ENCODE measurements at regions not wholly inside any gene's neighbourhood (a gene's known extent, or its start where the extent isn't known, plus 50 kb on each side); places are given as distances from the start of the nearest gene placed in this dataset.

DNA sequence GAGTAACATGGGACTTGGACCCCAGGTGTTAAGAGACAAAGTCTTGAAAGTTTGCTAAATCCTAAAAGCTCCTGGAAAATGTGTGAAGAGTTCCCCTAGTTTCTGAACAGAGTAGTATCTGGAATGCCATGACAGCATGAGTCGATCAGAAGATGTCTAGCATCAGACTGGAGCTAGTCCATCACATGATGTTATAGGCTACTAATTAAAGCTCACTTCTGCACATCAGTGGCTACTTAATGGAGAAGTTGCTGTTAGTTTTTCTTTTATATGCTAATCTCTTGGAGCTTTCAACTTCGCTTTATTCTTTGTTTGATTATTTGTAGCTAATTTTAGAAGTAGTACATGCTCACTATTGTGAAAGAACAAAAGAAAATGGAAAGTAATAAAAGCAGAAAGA is 471.3 kb upstream of the KLF4 start:
- ChIA-PET CTCF (no interaction called here), POLR2A (no interaction called here)
- Mint-ChIP-seq H3K27ac (no peak overlapping the region), H3K4me3 (no peak overlapping the region), H3K36me3 (no peaks in the 10 kb centered on the region), H3K9me3 (peaks cover 0 to 16% (median 8%) of the 10 kb centered on the region in 3 donors), H3K27me3 (no peaks in the 10 kb centered on the region), H3K4me1 (no peaks in the 10 kb centered on the region)
- DNase-seq (no peak), ATAC-seq (replicated peaks in 1 of 4) (no peak)
- Histone ChIP-seq H3K36me3 (ENCODE audit: control insufficient read depth in 2 of 2, extremely low read depth in 1 of 2, insufficient read depth in 1 of 2, low read length in 1 of 2) (no peaks in the 10 kb centered on the region), H3K4me1 (ENCODE audit: control insufficient read depth in 1 of 2, extremely low read depth in 1 of 2, insufficient read depth in 2 of 2, low read length in 2 of 2) (no peaks in the 10 kb centered on the region), H3K27me3 (replicated peaks in 1 of 2; ENCODE audit: control insufficient read depth in 2 of 2, extremely low read depth in 1 of 2, insufficient read depth in 2 of 2, low read length in 1 of 2) (no peaks in the 10 kb centered on the region), H3K4me3 (ENCODE audit: control insufficient read depth in 1 of 2, extremely low read depth in 1 of 2, low read length in 1 of 2) (no peak overlapping the region), H3K27ac (ENCODE audit: low read length) (no peak overlapping the region), H3K9me3 (no peaks in the 10 kb centered on the region)
- no CpG with 5 or more reads among the region's 2 CpGs for whole genome bisulfite sequencing (ENCODE audit: insufficient coverage)

DNA sequence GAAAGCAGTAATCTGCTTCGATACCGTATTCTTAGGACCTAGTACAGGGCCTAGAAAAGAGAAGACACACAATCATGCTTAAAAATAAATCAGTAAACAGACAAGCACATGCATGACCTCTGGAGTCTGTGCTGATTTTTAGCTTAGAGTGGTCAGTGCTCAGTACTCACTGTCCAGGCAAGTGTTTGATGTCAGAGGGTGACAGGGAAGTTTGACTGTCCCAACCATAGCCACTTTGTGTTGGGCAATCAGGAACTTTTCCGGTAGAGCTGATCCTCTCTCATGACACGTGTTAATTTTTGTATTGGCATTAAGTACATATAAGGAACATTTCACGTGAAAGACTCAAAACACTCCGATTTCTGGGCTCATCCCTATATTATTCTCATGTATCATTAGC is 464.7 kb upstream of the KLF4 start:
- ATAC-seq (replicated peaks in 1 of 4) = no peak
- no peaks in the 10 kb centered on the region for H3K27me3 Mint-ChIP-seq
- Histone ChIP-seq H3K36me3 (ENCODE audit: control insufficient read depth in 2 of 2, extremely low read depth in 1 of 2, insufficient read depth in 1 of 2, low read length in 1 of 2) (no peaks in the 10 kb centered on the region), H3K4me3 (ENCODE audit: control insufficient read depth in 1 of 2, extremely low read depth in 1 of 2, low read length in 1 of 2) (no peak overlapping the region), H3K27me3 (replicated peaks in 1 of 2; ENCODE audit: control insufficient read depth in 2 of 2, extremely low read depth in 1 of 2, insufficient read depth in 2 of 2, low read length in 1 of 2) (no peaks in the 10 kb centered on the region), H3K27ac (ENCODE audit: low read length) (no peak overlapping the region), H3K4me1 (ENCODE audit: control insufficient read depth in 1 of 2, extremely low read depth in 1 of 2, insufficient read depth in 2 of 2, low read length in 2 of 2) (no peaks in the 10 kb centered on the region), H3K9me3 (no peaks in the 10 kb centered on the region)
- H3K27ac Mint-ChIP-seq = no peak overlapping the region
- H3K36me3 Mint-ChIP-seq = no peaks in the 10 kb centered on the region
- no peak for DNase-seq
- H3K4me3 Mint-ChIP-seq = no peak overlapping the region
- no peaks in the 10 kb centered on the region for H3K4me1 Mint-ChIP-seq
- 90% methylated on average over 2 of the region's 6 CpGs for WGBS (ENCODE audit: insufficient coverage)
- ChIA-PET POLR2A (no interaction called here), CTCF (no interaction called here)
- H3K9me3 Mint-ChIP-seq = peaks cover 0 to 18% (median 15%) of the 10 kb centered on the region in 3 donors

DNA sequence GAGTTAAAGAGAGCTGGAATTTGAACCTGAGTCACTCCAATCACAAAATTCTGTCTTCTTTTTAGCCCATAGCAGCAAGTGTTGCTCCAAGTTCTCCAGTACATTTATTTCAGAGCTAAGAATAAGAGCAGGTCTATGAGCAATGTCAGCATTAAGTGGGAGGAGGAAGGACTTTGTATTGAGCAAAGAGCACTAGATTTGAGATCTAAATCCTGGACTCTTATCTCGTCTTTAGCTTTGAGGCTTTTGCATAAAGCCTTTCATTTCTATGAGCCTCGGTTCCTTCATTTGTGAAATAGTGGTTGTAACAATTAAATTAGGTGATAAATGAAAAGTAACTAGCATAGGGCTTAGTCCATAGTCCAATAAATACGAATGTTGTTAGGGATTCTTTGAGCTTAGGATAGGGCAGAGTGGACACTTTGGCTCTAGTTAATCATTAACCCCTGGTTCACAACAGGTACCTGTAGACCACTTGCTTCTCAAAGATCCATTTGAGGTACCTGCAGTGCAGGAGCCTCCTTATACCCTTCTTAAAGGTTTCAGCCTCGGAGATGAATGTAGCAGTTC is 464.1 kb upstream of the KLF4 start:
- no peaks in the 10 kb centered on the region for H3K4me1 Mint-ChIP-seq
- CTCF ChIA-PET = no interaction called here
- 50% methylated on average over 1 of the region's 4 CpGs for WGBS (ENCODE audit: insufficient coverage)

DNA sequence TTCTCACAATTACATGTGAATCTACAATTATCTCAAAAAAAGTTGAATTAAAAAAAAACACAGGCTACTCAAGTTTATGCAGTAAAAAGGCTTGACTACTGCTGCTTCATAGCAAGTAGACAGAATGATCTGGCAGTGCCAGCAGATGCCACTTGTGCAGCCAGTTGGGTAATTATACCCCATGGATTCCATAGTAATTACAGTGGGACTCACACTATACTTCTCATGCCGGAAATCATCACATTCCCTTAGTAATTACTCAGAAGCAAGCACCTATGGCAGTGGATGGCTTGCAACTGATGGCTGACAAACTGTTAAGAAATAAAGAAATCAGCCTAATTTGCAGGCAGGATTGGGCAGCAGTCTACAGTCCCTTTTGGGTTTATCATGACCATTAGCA is 463.2 kb upstream of the KLF4 start:
- Histone ChIP-seq H3K36me3 (ENCODE audit: control insufficient read depth in 2 of 2, extremely low read depth in 1 of 2, insufficient read depth in 1 of 2, low read length in 1 of 2) (no peaks in the 10 kb centered on the region), H3K4me3 (ENCODE audit: control insufficient read depth in 1 of 2, extremely low read depth in 1 of 2, low read length in 1 of 2) (no peak overlapping the region), H3K9me3 (no peaks in the 10 kb centered on the region), H3K4me1 (ENCODE audit: control insufficient read depth in 1 of 2, extremely low read depth in 1 of 2, insufficient read depth in 2 of 2, low read length in 2 of 2) (no peaks in the 10 kb centered on the region), H3K27ac (ENCODE audit: low read length) (no peak overlapping the region), H3K27me3 (replicated peaks in 1 of 2; ENCODE audit: control insufficient read depth in 2 of 2, extremely low read depth in 1 of 2, insufficient read depth in 2 of 2, low read length in 1 of 2) (no peaks in the 10 kb centered on the region)
- POLR2A ChIA-PET = interaction anchor here in 1 of 2 donors (0.6 kb wide), 1 partner anchor 81 kb away, joined by 3 read pairs; no protein-coding TSS in a partner anchor
- ATAC-seq (replicated peaks in 1 of 4) = no peak
- Mint-ChIP-seq H3K27me3 (no peaks in the 10 kb centered on the region), H3K36me3 (no peaks in the 10 kb centered on the region), H3K27ac (no peak overlapping the region), H3K4me3 (no peak overlapping the region), H3K9me3 (peaks cover 0 to 16% (median 16%) of the 10 kb centered on the region in 3 donors), H3K4me1 (no peaks in the 10 kb centered on the region)
- no peak for DNase-seq
- WGBS (ENCODE audit: insufficient coverage) = 83% methylated on average over 1 of the region's 1 CpG
- CTCF ChIA-PET = no interaction called here

More for the DNA sequence above, 464.1 kb upstream of the KLF4 start:
- H3K9me3 ChIP-seq = no peaks in the 10 kb centered on the region
- DNase-seq (no peak), ATAC-seq (replicated peaks in 1 of 4) (no peak)
- no peaks in the 10 kb centered on the region for H3K4me1 ChIP-seq (ENCODE audit: control insufficient read depth in 1 of 2, extremely low read depth in 1 of 2, insufficient read depth in 2 of 2, low read length in 2 of 2)
- no peaks in the 10 kb centered on the region for H3K36me3 Mint-ChIP-seq
- POLR2A ChIA-PET = no interaction called here
- H3K27ac ChIP-seq (ENCODE audit: low read length) = no peak overlapping the region
- no peak overlapping the region for H3K27ac Mint-ChIP-seq
- H3K4me3 Mint-ChIP-seq = no peak overlapping the region
- H3K4me3 ChIP-seq (ENCODE audit: control insufficient read depth in 1 of 2, extremely low read depth in 1 of 2, low read length in 1 of 2) = no peak overlapping the region
- no peaks in the 10 kb centered on the region for H3K27me3 Mint-ChIP-seq
- H3K27me3 ChIP-seq (replicated peaks in 1 of 2; ENCODE audit: control insufficient read depth in 2 of 2, extremely low read depth in 1 of 2, insufficient read depth in 2 of 2, low read length in 1 of 2) = no peaks in the 10 kb centered on the region
- peaks cover 0 to 16% (median 16%) of the 10 kb centered on the region in 3 donors for H3K9me3 Mint-ChIP-seq
- H3K36me3 ChIP-seq (ENCODE audit: control insufficient read depth in 2 of 2, extremely low read depth in 1 of 2, insufficient read depth in 1 of 2, low read length in 1 of 2) = no peaks in the 10 kb centered on the region

DNA sequence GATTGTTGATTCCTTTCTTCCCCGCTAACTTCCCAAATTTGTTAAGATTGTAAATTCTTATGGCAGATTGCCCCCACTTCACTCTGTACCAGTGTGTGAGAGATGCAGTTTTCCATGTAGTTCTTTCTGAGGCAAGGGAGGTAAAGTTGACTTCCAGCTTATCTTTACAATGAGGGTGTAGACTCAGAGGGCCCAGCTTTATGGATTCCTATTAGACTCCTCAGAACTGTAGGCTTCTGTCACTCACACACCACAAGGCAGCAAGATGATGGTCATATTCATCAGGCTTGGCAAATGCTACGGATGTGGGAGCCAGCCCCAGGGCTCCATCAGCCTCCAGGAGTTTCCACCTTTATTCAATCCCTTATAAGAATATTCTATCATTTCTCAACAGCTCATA is 461.9 kb upstream of the KLF4 start:
- Mint-ChIP-seq H3K9me3 (peaks cover 0 to 16% (median 16%) of the 10 kb centered on the region in 3 donors), H3K4me1 (no peaks in the 10 kb centered on the region), H3K27ac (peak overlapping the region in 1 of 2 donors; percentile 11), H3K4me3 (no peak overlapping the region), H3K27me3 (no peaks in the 10 kb centered on the region), H3K36me3 (no peaks in the 10 kb centered on the region)
- ATAC-seq (replicated peaks in 1 of 4) (no peak), DNase-seq (no peak)
- Histone ChIP-seq H3K36me3 (ENCODE audit: control insufficient read depth in 2 of 2, extremely low read depth in 1 of 2, insufficient read depth in 1 of 2, low read length in 1 of 2) (no peaks in the 10 kb centered on the region), H3K9me3 (no peaks in the 10 kb centered on the region), H3K27ac (ENCODE audit: low read length) (no peak overlapping the region), H3K4me3 (ENCODE audit: control insufficient read depth in 1 of 2, extremely low read depth in 1 of 2, low read length in 1 of 2) (no peak overlapping the region), H3K4me1 (ENCODE audit: control insufficient read depth in 1 of 2, extremely low read depth in 1 of 2, insufficient read depth in 2 of 2, low read length in 2 of 2) (no peaks in the 10 kb centered on the region), H3K27me3 (replicated peaks in 1 of 2; ENCODE audit: control insufficient read depth in 2 of 2, extremely low read depth in 1 of 2, insufficient read depth in 2 of 2, low read length in 1 of 2) (no peaks in the 10 kb centered on the region)
- ChIA-PET POLR2A (no interaction called here), CTCF (no interaction called here)
- no CpG with 5 or more reads among the region's 2 CpGs for WGBS (ENCODE audit: insufficient coverage)

DNA sequence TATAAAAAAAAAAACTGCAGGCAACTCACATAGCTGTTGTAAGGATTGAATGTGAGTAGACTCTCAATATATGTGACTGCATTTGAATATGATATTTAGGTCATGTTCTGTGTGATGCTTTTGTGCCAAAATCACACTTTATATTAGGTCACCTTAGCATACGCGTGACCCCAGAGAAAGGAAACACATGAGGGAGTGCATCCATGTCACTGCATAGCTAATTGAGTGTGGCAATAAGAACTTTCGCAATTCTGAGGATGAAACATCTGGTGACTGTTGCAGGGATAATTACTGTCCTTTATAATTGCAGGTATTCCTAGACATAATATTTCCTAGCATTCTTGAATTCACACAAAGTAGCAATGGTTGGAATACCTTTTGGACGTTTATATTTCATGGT is 459.5 kb upstream of the KLF4 start:
- ATAC-seq (replicated peaks in 1 of 4) (no peak), DNase-seq (no peak)
- WGBS (ENCODE audit: insufficient coverage) = no CpG with 5 or more reads among the region's 4 CpGs
- H3K9me3 ChIP-seq = no peaks in the 10 kb centered on the region
- no peaks in the 10 kb centered on the region for H3K4me1 ChIP-seq (ENCODE audit: control insufficient read depth in 1 of 2, extremely low read depth in 1 of 2, insufficient read depth in 2 of 2, low read length in 2 of 2)
- no peaks in the 10 kb centered on the region for H3K27me3 ChIP-seq (replicated peaks in 1 of 2; ENCODE audit: control insufficient read depth in 2 of 2, extremely low read depth in 1 of 2, insufficient read depth in 2 of 2, low read length in 1 of 2)
- H3K4me3 Mint-ChIP-seq = no peak overlapping the region
- H3K4me1 Mint-ChIP-seq = no peaks in the 10 kb centered on the region
- H3K27ac ChIP-seq (ENCODE audit: low read length) = no peak overlapping the region
- CTCF ChIA-PET = no interaction called here
- no peaks in the 10 kb centered on the region for H3K36me3 ChIP-seq (ENCODE audit: control insufficient read depth in 2 of 2, extremely low read depth in 1 of 2, insufficient read depth in 1 of 2, low read length in 1 of 2)
- POLR2A ChIA-PET = no interaction called here
- peaks cover 0 to 3% of the 10 kb centered on the region in 2 donors for H3K27me3 Mint-ChIP-seq
- no peaks in the 10 kb centered on the region for H3K36me3 Mint-ChIP-seq
- H3K9me3 Mint-ChIP-seq = peaks cover 0 to 17% (median 16%) of the 10 kb centered on the region in 3 donors
- no peak overlapping the region for H3K4me3 ChIP-seq (ENCODE audit: control insufficient read depth in 1 of 2, extremely low read depth in 1 of 2, low read length in 1 of 2)
- no peak overlapping the region for H3K27ac Mint-ChIP-seq

DNA sequence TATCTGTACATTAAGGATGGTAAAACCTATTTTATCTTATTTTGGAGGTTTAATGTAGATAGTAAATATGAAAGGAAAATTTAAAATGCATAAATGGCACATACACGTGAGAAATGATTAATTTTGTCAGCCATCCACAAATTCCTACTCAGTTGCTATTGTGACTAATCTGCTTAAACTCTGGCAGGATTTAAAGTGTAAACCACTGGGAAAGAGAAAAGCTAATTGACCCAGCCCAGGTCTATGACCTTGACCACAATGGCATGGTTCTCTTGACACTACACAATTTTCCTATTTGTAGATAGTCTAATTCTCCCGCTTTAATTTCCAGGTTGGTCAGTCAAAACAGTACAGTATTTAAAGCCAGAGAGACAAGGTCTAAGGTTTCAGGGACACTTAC is 459.0 kb upstream of the KLF4 start:
- Mint-ChIP-seq H3K27ac (no peak overlapping the region), H3K27me3 (peaks cover 0 to 3% of the 10 kb centered on the region in 2 donors), H3K4me1 (no peaks in the 10 kb centered on the region), H3K36me3 (no peaks in the 10 kb centered on the region), H3K4me3 (no peak overlapping the region), H3K9me3 (peaks cover 2 to 22% (median 21%) of the 10 kb centered on the region in 3 donors)
- Histone ChIP-seq H3K9me3 (no peaks in the 10 kb centered on the region), H3K27me3 (replicated peaks in 1 of 2; ENCODE audit: control insufficient read depth in 2 of 2, extremely low read depth in 1 of 2, insufficient read depth in 2 of 2, low read length in 1 of 2) (no peaks in the 10 kb centered on the region), H3K36me3 (ENCODE audit: control insufficient read depth in 2 of 2, extremely low read depth in 1 of 2, insufficient read depth in 1 of 2, low read length in 1 of 2) (no peaks in the 10 kb centered on the region), H3K4me3 (ENCODE audit: control insufficient read depth in 1 of 2, extremely low read depth in 1 of 2, low read length in 1 of 2) (no peak overlapping the region), H3K4me1 (ENCODE audit: control insufficient read depth in 1 of 2, extremely low read depth in 1 of 2, insufficient read depth in 2 of 2, low read length in 2 of 2) (no peaks in the 10 kb centered on the region), H3K27ac (ENCODE audit: low read length) (no peak overlapping the region)
- no peak for ATAC-seq (replicated peaks in 1 of 4)
- WGBS (ENCODE audit: insufficient coverage) = no CpG with 5 or more reads among the region's 2 CpGs
- ChIA-PET POLR2A (no interaction called here), CTCF (no interaction called here)
- DNase-seq = no peak
